ENCODE measurements at regions not wholly inside any gene's neighbourhood (a gene's known extent, or its start where the extent isn't known, plus 50 kb on each side); places are given as distances from the start of the nearest gene placed in this dataset.
"Not testable (repeated sequence)": the region's sequence is repeated elsewhere in the genome, so short reads cannot be mapped to it uniquely, and the experiment has no call there.

- no peak for DNase-seq
Observed at GRCh38 chr6:26235302-26235670, 129.7 kb upstream of the BTN3A2 start.

- not testable (repeated sequence) for DNase-seq
Observed at GRCh38 chr6:26239415-26239814, 125.6 kb upstream of the BTN3A2 start.

GRCh38 chr6:26240157-26241032 lies 124.6 kb upstream of the BTN3A2 start:
- no peak for DNase-seq

- no peak for DNase-seq
Observed at GRCh38 chr6:26241033-26241895, 123.7 kb upstream of the BTN3A2 start.

GRCh38 chr6:26243132-26243531 lies 121.9 kb upstream of the BTN3A2 start:
- DNase-seq: no peak

- DNase-seq: no peak
Observed at GRCh38 chr6:26243752-26244151, 121.2 kb upstream of the BTN3A2 start.

GRCh38 chr6:26246058-26246457 lies 118.9 kb upstream of the BTN3A2 start:
- no peak for DNase-seq

GRCh38 chr6:26246553-26246952 lies 118.4 kb upstream of the BTN3A2 start:
- no peak for DNase-seq

GRCh38 chr6:26249707-26249956 lies 115.4 kb upstream of the BTN3A2 start:
- DNase-seq: no peak

GRCh38 chr6:26249957-26250697 lies 114.9 kb upstream of the BTN3A2 start:
- no peak for DNase-seq

- no peak for DNase-seq
Observed at GRCh38 chr6:26250698-26251044, 114.3 kb upstream of the BTN3A2 start.

- DNase-seq: no peak
Observed at GRCh38 chr6:26251354-26252076, 113.5 kb upstream of the BTN3A2 start.

- DNase-seq: no peak
Observed at GRCh38 chr6:26252077-26252472, 112.9 kb upstream of the BTN3A2 start.

GRCh38 chr6:26254724-26255123 lies 110.3 kb upstream of the BTN3A2 start:
- DNase-seq: no peak

- DNase-seq: no peak
Observed at GRCh38 chr6:26257272-26257671, 107.7 kb upstream of the BTN3A2 start.

- no peak for DNase-seq
Observed at GRCh38 chr6:26258212-26258977, 106.6 kb upstream of the BTN3A2 start.

- DNase-seq: no peak
Observed at GRCh38 chr6:26260110-26260637, 104.8 kb upstream of the BTN3A2 start.

- no peak for DNase-seq
Observed at GRCh38 chr6:26260725-26261490, 104.1 kb upstream of the BTN3A2 start.

- DNase-seq: no peak
Observed at GRCh38 chr6:26264547-26264946, 100.5 kb upstream of the BTN3A2 start.

- no peak for DNase-seq
Observed at GRCh38 chr6:26267083-26267589, 97.9 kb upstream of the BTN3A2 start.

Measured in NCI-H446 treated with DMSO at 0.1 percent for 48 hours (cell line).